Osteocyte (in vitro differentiated cells): ENCODE measurements at regions not wholly inside any gene's neighbourhood (a gene's known extent, or its start where the extent isn't known, plus 50 kb on each side); places are given as distances from the start of the nearest gene placed in this dataset.
"Not testable (repeated sequence)": the region's sequence is repeated elsewhere in the genome, so short reads cannot be mapped to it uniquely, and the experiment has no call there.

Experiments used
- DNase-seq: peaks from one replicate; pipeline ENCODE4 v3.0.0; 2021; ENCODE audit warnings: mixed read lengths; ENCODE audit not compliant: unreplicated experiment; ENCODE audit errors: extremely low spot score
- H3K27ac Mint-ChIP-seq: one replicate; pipeline ENCODE4 v1.8.0; 2021; ENCODE audit warnings: mild to moderate bottlenecking, mixed read lengths; ENCODE audit not compliant: unreplicated experiment
- H3K27me3 Mint-ChIP-seq: one replicate; pipeline ENCODE4 v1.8.0; 2021; ENCODE audit warnings: mixed read lengths; ENCODE audit not compliant: unreplicated experiment
- H3K36me3 Mint-ChIP-seq: one replicate; pipeline ENCODE4 v1.8.0; 2021; ENCODE audit warnings: mixed read lengths; ENCODE audit not compliant: unreplicated experiment
- H3K4me1 Mint-ChIP-seq: one replicate; pipeline ENCODE4 v1.8.0; 2021; ENCODE audit warnings: mixed read lengths; ENCODE audit not compliant: unreplicated experiment
- H3K4me3 Mint-ChIP-seq: one replicate; pipeline ENCODE4 v1.8.0; 2021; ENCODE audit warnings: mild to moderate bottlenecking, moderate library complexity, mixed read lengths; ENCODE audit not compliant: unreplicated experiment
- H3K9me3 Mint-ChIP-seq: one replicate; pipeline ENCODE4 v1.8.0; 2021; ENCODE audit warnings: mixed read lengths; ENCODE audit not compliant: unreplicated experiment
- TF ChIP-seq, protein P1 (sequence below): fragments of 200-600 bp; sonication (generic); IDR thresholded peaks from 2 replicates; pipeline ENCODE4 v1.5.0; 2021; ENCODE audit warnings: antibody characterized with exemption, mild to moderate bottlenecking, moderate library complexity

GRCh38 chr1:245062741-245063305 is 92.0 kb upstream of the KIF26B start:
- peaks cover 2% of the 10 kb centered on the region for H3K36me3 Mint-ChIP-seq
- H3K9me3 Mint-ChIP-seq: no peaks in the 10 kb centered on the region
- no peak overlapping the region for H3K27ac Mint-ChIP-seq
- TF ChIP-seq, protein P1, sequence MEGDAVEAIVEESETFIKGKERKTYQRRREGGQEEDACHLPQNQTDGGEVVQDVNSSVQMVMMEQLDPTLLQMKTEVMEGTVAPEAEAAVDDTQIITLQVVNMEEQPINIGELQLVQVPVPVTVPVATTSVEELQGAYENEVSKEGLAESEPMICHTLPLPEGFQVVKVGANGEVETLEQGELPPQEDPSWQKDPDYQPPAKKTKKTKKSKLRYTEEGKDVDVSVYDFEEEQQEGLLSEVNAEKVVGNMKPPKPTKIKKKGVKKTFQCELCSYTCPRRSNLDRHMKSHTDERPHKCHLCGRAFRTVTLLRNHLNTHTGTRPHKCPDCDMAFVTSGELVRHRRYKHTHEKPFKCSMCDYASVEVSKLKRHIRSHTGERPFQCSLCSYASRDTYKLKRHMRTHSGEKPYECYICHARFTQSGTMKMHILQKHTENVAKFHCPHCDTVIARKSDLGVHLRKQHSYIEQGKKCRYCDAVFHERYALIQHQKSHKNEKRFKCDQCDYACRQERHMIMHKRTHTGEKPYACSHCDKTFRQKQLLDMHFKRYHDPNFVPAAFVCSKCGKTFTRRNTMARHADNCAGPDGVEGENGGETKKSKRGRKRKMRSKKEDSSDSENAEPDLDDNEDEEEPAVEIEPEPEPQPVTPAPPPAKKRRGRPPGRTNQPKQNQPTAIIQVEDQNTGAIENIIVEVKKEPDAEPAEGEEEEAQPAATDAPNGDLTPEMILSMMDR: no peak
- no peaks in the 10 kb centered on the region for H3K27me3 Mint-ChIP-seq
- no peak overlapping the region for H3K4me3 Mint-ChIP-seq
- H3K4me1 Mint-ChIP-seq: no peaks in the 10 kb centered on the region
- DNase-seq: no peak

DNA sequence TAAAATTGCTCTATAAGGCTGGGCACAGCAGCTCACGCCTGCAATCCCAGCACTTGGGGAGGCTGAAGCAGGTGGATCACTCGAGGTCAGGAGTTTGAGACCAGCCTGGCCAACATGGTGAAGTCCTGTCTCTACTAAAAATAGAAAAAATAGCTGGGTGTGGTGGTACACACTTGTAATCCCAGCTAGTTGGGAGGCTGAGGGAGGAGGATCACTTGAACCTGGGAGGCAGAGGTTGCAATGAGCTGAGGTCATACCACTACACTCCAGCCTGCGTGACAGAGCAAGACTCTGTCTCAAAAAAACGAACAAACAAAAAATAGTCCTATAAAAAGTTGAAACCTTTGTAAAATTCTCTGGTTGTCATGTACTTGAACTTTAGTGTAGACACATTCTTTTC is 93.0 kb upstream of the KIF26B start:
- H3K27ac Mint-ChIP-seq, H3K4me1 Mint-ChIP-seq: not testable (repeated sequence)

DNA sequence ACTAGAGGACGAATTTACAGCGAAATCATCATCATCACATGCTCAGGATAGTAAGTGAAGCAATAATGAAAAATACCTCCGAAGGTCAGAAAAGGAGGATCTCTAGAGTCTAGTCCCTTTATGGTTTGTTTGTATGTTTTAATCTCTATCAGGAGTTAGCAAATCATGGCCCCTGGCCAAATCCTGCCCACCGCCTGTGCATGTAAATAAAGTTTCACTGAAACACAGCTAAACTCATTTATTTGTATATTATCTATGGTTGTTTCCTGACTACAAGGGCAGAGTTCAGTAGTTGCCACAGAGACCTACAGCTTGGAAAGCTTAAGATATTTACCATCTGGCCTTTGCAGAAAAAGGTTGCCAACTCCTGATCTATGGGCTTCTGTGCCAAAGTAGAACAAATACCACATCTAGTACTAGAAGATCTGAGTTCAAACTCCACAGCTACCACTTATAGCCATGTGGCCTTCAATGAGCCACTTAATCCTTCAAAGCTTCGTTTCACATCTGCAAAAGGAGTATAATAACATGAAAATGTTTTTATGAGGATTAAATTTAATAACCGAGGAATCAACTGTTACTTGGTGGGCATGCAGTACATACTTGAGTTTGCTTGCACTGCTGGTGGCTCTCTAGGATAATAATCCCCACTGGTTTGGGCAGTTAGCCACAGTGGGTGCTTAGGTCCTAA is 94.0 kb upstream of the KIF26B start:
- Mint-ChIP-seq H3K4me1 (no peaks in the 10 kb centered on the region), H3K9me3 (no peaks in the 10 kb centered on the region), H3K27me3 (no peaks in the 10 kb centered on the region), H3K4me3 (no peak overlapping the region), H3K27ac (no peak overlapping the region), H3K36me3 (no peaks in the 10 kb centered on the region)
- TF ChIP-seq, protein P1: no peak
- DNase-seq: no peak

More for the DNA sequence above, 93.0 kb upstream of the KIF26B start:
- DNase-seq, H3K4me3 Mint-ChIP-seq, H3K36me3 Mint-ChIP-seq, H3K9me3 Mint-ChIP-seq, H3K27me3 Mint-ChIP-seq: not testable (repeated sequence)

GRCh38 chr1:245059806-245060424 is 94.9 kb upstream of the KIF26B start:
- Mint-ChIP-seq H3K4me3 (no peak overlapping the region), H3K27me3 (no peaks in the 10 kb centered on the region), H3K27ac (no peak overlapping the region), H3K36me3 (no peaks in the 10 kb centered on the region), H3K4me1 (no peaks in the 10 kb centered on the region), H3K9me3 (no peaks in the 10 kb centered on the region)
- no peak for DNase-seq
- TF ChIP-seq, protein P1: no peak

GRCh38 chr1:245058882-245059281 is 95.9 kb upstream of the KIF26B start:
- no peaks in the 10 kb centered on the region for H3K27me3 Mint-ChIP-seq
- no peaks in the 10 kb centered on the region for H3K9me3 Mint-ChIP-seq
- H3K4me1 Mint-ChIP-seq: no peaks in the 10 kb centered on the region
- TF ChIP-seq, protein P1: no peak
- no peaks in the 10 kb centered on the region for H3K36me3 Mint-ChIP-seq
- DNase-seq: no peak
- no peak overlapping the region for H3K27ac Mint-ChIP-seq
- no peak overlapping the region for H3K4me3 Mint-ChIP-seq
